ENCODE measurements at regions not wholly inside any gene's neighbourhood (a gene's known extent, or its start where the extent isn't known, plus 50 kb on each side); places are given as distances from the start of the nearest gene placed in this dataset.

DNA sequence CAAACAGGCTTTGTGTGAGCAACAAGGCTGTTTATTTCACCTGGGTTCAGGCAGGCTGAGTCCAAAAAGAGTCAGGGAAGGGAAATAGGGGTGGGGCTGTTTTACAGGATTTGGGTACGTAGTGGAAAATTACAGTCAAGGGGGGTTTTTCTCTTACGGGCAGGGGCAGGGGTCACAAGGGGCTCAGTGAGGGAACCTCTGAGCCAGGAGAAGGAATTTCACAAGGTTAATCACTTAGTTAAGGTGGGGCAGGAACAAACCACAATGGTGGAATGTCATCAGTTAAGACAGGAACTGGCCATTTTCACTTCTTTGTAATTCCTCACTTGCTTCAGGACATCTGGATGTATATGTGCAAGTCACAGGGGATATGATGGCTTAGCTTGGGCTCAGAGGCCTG lies 1592.8 kb upstream of the GBE1 start:
- Histone ChIP-seq H3K27ac (ENCODE audit: control insufficient read depth, insufficient read depth) (no peak overlapping the region), H3K9me3 (replicated peaks; ENCODE audit: control insufficient read depth, insufficient read depth, low read length) (no peaks in the 10 kb centered on the region), H3K4me2 (ENCODE audit: control insufficient read depth, insufficient read depth) (no peak overlapping the region), H2AFZ (ENCODE audit: control insufficient read depth, low read depth, low read length) (no peak overlapping the region), H3K79me2 (ENCODE audit: control insufficient read depth, insufficient read depth, low read length) (no peaks in the 10 kb centered on the region), H3K4me3 (no peak overlapping the region), H3K36me3 (ENCODE audit: control insufficient read depth in 2 of 2, insufficient read depth in 2 of 2, low read length in 1 of 2) (no peaks in the 10 kb centered on the region), H4K20me1 (ENCODE audit: control insufficient read depth, insufficient read depth) (no peaks in the 10 kb centered on the region), H3K9ac (ENCODE audit: control insufficient read depth, insufficient read depth, low read length) (no peak overlapping the region), H3K4me1 (ENCODE audit: control insufficient read depth, insufficient read depth, low read length) (no peaks in the 10 kb centered on the region), H3K27me3 (replicated peaks in 1 of 2; ENCODE audit: control insufficient read depth in 2 of 2, insufficient read depth in 2 of 2, low read length in 1 of 2) (no peaks in the 10 kb centered on the region)
- intact Hi-C loops (cut with micrococcal nuclease; ENCODE audit: unreplicated experiment): no loop called here
- POLR2A ChIA-PET: no interaction called here
- BruUV-seq (replicated peaks): no TSS peak
- WGBS (ENCODE audit: insufficient coverage, insufficient replicate concordance, low lambda C conversion rate, missing lambda C conversion rate): 58% methylated on average over 2 of the region's 2 CpGs
- ATAC-seq: no peak
- in situ Hi-C loops (cut with MboI): no loop called here
- CTCF ChIA-PET: no interaction called here
- SMC1A ChIA-PET (ENCODE audit: uncharacterized antibody, unreplicated experiment): no interaction called here
- FAIRE-seq: no peak
- no peak for DNase-seq (ENCODE audit: low read depth, low spot score)
- no peak for TF ChIP-seq HDGF (IDR thresholded peaks at IDR 0.05)
- TF ChIP-seq RFX5 (IDR thresholded peaks at IDR 0.05; ENCODE audit: low read depth, low read length): no peak
- no peak for TF ChIP-seq NR2C2 (IDR thresholded peaks at IDR 0.05; ENCODE audit: borderline replicate concordance, control insufficient read depth, insufficient read length, low read depth)
- no peak for TF ChIP-seq ZZZ3 (IDR thresholded peaks at IDR 0.05; ENCODE audit: control insufficient read depth, insufficient read length, low read depth)
- no peak for TF ChIP-seq EZH2 (IDR thresholded peaks at IDR 0.05; ENCODE audit: borderline replicate concordance, control insufficient read depth, low read depth, low read length)
- RAD21 ChIA-PET (ENCODE audit: unreplicated experiment): no interaction called here

DNA sequence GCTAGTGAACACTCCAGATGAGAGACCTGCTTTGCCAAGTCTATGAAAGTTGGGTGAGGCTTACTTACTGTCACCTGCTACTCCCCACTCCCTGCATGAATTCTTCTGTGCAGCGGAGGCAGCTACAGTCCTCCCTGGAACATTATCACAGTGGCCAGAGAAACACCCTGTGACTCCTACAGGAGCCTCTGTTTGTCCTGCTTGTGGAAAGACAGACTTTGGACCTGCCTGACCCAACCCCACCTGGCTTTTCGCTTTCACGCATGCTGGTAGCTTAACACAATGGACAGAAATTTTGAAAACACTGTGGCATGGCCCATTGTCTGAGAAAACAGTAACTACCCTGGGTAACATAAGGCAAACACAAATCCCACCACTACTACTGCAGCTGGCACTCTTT lies 1565.5 kb upstream of the CADM2 start:
- no peaks in the 10 kb centered on the region for H3K36me3 ChIP-seq (ENCODE audit: control insufficient read depth in 2 of 2, insufficient read depth in 2 of 2, low read length in 1 of 2)
- in situ Hi-C loops (cut with MboI): no loop called here
- no peak for DNase-seq (ENCODE audit: low read depth, low spot score)
- ChIA-PET POLR2A (no interaction called here), SMC1A (ENCODE audit: uncharacterized antibody, unreplicated experiment) (interaction anchor here (0.7 kb wide), 1 partner anchor 12 kb away, joined by 4 read pairs; no protein-coding TSS in a partner anchor), CTCF (no interaction called here), RAD21 (ENCODE audit: unreplicated experiment) (no interaction called here)
- no TSS peak for BruUV-seq (replicated peaks)
- H3K27ac ChIP-seq (ENCODE audit: control insufficient read depth, insufficient read depth): no peak overlapping the region
- no peaks in the 10 kb centered on the region for H3K9me3 ChIP-seq (replicated peaks; ENCODE audit: control insufficient read depth, insufficient read depth, low read length)
- H3K4me3 ChIP-seq: no peak overlapping the region
- no peaks in the 10 kb centered on the region for H3K4me1 ChIP-seq (ENCODE audit: control insufficient read depth, insufficient read depth, low read length)
- TF ChIP-seq, protein P1, sequence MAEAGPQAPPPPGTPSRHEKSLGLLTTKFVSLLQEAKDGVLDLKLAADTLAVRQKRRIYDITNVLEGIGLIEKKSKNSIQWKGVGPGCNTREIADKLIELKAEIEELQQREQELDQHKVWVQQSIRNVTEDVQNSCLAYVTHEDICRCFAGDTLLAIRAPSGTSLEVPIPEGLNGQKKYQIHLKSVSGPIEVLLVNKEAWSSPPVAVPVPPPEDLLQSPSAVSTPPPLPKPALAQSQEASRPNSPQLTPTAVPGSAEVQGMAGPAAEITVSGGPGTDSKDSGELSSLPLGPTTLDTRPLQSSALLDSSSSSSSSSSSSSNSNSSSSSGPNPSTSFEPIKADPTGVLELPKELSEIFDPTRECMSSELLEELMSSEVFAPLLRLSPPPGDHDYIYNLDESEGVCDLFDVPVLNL (IDR thresholded peaks at IDR 0.05; ENCODE audit: low read depth, low read length): no peak
- no peak overlapping the region for H2AFZ ChIP-seq (ENCODE audit: control insufficient read depth, low read depth, low read length)
- 58% methylated on average over 3 of the region's 3 CpGs for WGBS (ENCODE audit: insufficient coverage, insufficient replicate concordance, low lambda C conversion rate, missing lambda C conversion rate)
- H3K4me2 ChIP-seq (ENCODE audit: control insufficient read depth, insufficient read depth): no peak overlapping the region
- H3K79me2 ChIP-seq (ENCODE audit: control insufficient read depth, insufficient read depth, low read length): no peaks in the 10 kb centered on the region
- ATAC-seq: no peak
- no peaks in the 10 kb centered on the region for H4K20me1 ChIP-seq (ENCODE audit: control insufficient read depth, insufficient read depth)
- no peak overlapping the region for H3K9ac ChIP-seq (ENCODE audit: control insufficient read depth, insufficient read depth, low read length)
- no peak for FAIRE-seq
- intact Hi-C loops (cut with micrococcal nuclease; ENCODE audit: unreplicated experiment): no loop called here
- no peaks in the 10 kb centered on the region for H3K27me3 ChIP-seq (replicated peaks in 1 of 2; ENCODE audit: control insufficient read depth in 2 of 2, insufficient read depth in 2 of 2, low read length in 1 of 2)

Data from GM12878 (cell line).